SU-DHL-6 (cell line): ENCODE measurements at regions not wholly inside any gene's neighbourhood (a gene's known extent, or its start where the extent isn't known, plus 50 kb on each side); places are given as distances from the start of the nearest gene placed in this dataset.
"Not testable (repeated sequence)": the region's sequence is repeated elsewhere in the genome, so short reads cannot be mapped to it uniquely, and the experiment has no call there.

Source experiments
- H2AFZ ChIP-seq: fragments of 200-600 bp; sonication (generic); 2 replicates; pipeline ENCODE4 v1.6.1; 2014; ENCODE audit warnings: low read depth, mild to moderate bottlenecking, moderate library complexity, mixed read lengths, antibody characterized with exemption, low read length; ENCODE audit not compliant: severe bottlenecking
- H3F3A ChIP-seq: fragments of 200-600 bp; shearing (Covaris generic); 2 replicates; pipeline ENCODE4 v1.6.0; 2016; ENCODE audit warnings: antibody characterized with exemption, mild to moderate bottlenecking; ENCODE audit not compliant: insufficient read depth
- H3K27ac ChIP-seq: fragments of 200-600 bp; sonication (generic); 2 replicates; pipeline ENCODE4 v1.5.1; 2016; ENCODE audit warnings: low read depth, mild to moderate bottlenecking, low read length, moderate library complexity, mixed read lengths
- H3K27me3 ChIP-seq: fragments of 200-600 bp; sonication (generic), shearing (Covaris generic); 2 replicates; pipeline ENCODE4 v1.6.0; 2014; ENCODE audit warnings: mild to moderate bottlenecking, low read length
- H3K36me3 ChIP-seq: fragments of 200-600 bp; sonication (generic); 2 replicates; pipeline ENCODE4 v1.6.1; 2014; ENCODE audit warnings: mild to moderate bottlenecking, low read length, mixed read lengths
- H3K4me2 ChIP-seq: fragments of 300-600, 200-600 bp; shearing (Covaris generic), sonication (generic); 2 replicates; pipeline ENCODE4 v1.6.0; 2014; ENCODE audit warnings: low read length, low read depth, mild to moderate bottlenecking; ENCODE audit not compliant: poor library complexity, severe bottlenecking
- H3K4me3 ChIP-seq: fragments of 200-600 bp; sonication (generic); 2 replicates; pipeline ENCODE4 v1.5.1; 2014; ENCODE audit warnings: antibody characterized with exemption, low read length, mild to moderate bottlenecking, mixed read lengths; ENCODE audit not compliant: insufficient read depth, poor library complexity, severe bottlenecking
- H3K79me2 ChIP-seq: fragments of 200-600 bp; sonication (generic); 2 replicates; pipeline ENCODE4 v1.6.1; 2014; ENCODE audit warnings: mild to moderate bottlenecking, low read length, moderate library complexity; ENCODE audit not compliant: insufficient read depth
- H3K9ac ChIP-seq: fragments of 200-600 bp; sonication (generic); 2 replicates; pipeline ENCODE4 v1.7.0; 2014; ENCODE audit warnings: mild to moderate bottlenecking, low read length
- H3K9me2 ChIP-seq: fragments of 200-600 bp; sonication (generic); replicated peaks from 2 replicates; pipeline ENCODE4 v1.6.1; 2014; ENCODE audit warnings: low read length; ENCODE audit not compliant: insufficient read depth
- H3K9me3 ChIP-seq: fragments of 200-600 bp; sonication (generic); 2 replicates; pipeline ENCODE4 v1.6.1; 2014; ENCODE audit warnings: low read length, mixed read lengths; ENCODE audit not compliant: insufficient read depth
- H4K20me1 ChIP-seq: fragments of 200-600 bp; sonication (generic); 2 replicates; pipeline ENCODE4 v1.6.1; 2014; ENCODE audit warnings: low read depth, mild to moderate bottlenecking, antibody characterized with exemption, low read length, moderate library complexity, mixed read lengths
- CTCF ChIP-seq: fragments of 200-600 bp; sonication (generic); IDR thresholded peaks from one replicate; pipeline ENCODE4 v1.5.1; 2017; ENCODE audit warnings: antibody characterized with exemption, mild to moderate bottlenecking, low read length, moderate library complexity; ENCODE audit not compliant: insufficient read depth, poor library complexity, severe bottlenecking
- EZH2phosphoT487 ChIP-seq: fragments of 200-600 bp; sonication (generic), shearing (Covaris generic); conservative IDR thresholded peaks from 2 replicates; pipeline ENCODE4 v1.6.1; 2018; ENCODE audit warnings: mild to moderate bottlenecking, antibody characterized with exemption, low read length, moderate library complexity, mixed read lengths

GRCh38 chr20:48489046-48489463 is 338.7 kb downstream of the PREX1 start:
- Histone ChIP-seq H4K20me1 (no peaks in the 10 kb centered on the region), H3K9me2 (no peaks in the 10 kb centered on the region), H3K27me3 (no peaks in the 10 kb centered on the region), H3K27ac (no peak overlapping the region), H3K36me3 (no peaks in the 10 kb centered on the region), H3K79me2 (no peaks in the 10 kb centered on the region), H3F3A (no peaks in the 10 kb centered on the region), H3K4me2 (no peak overlapping the region), H3K9ac (no peak overlapping the region), H2AFZ (no peak overlapping the region), H3K9me3 (no peaks in the 10 kb centered on the region), H3K4me3 (no peak overlapping the region)
- TF ChIP-seq EZH2phosphoT487: no peak

GRCh38 chr20:48488334-48489034 is 339.3 kb downstream of the PREX1 start:
- not testable (repeated sequence) for H3K4me2 ChIP-seq, H4K20me1 ChIP-seq, H3K36me3 ChIP-seq, H3K27ac ChIP-seq, H3K79me2 ChIP-seq, H3K9ac ChIP-seq, H3F3A ChIP-seq, H3K9me3 ChIP-seq, H3K27me3 ChIP-seq, H3K9me2 ChIP-seq, H2AFZ ChIP-seq, H3K4me3 ChIP-seq

GRCh38 chr20:48486065-48486464 is 341.7 kb downstream of the PREX1 start:
- H3K4me3 ChIP-seq: no peak overlapping the region
- H2AFZ ChIP-seq: no peak overlapping the region
- no peak overlapping the region for H3K9ac ChIP-seq
- no peak overlapping the region for H3K27ac ChIP-seq
- no peak overlapping the region for H3K4me2 ChIP-seq
- H3K9me2 ChIP-seq: no peaks in the 10 kb centered on the region
- H3K27me3 ChIP-seq: no peaks in the 10 kb centered on the region
- no peaks in the 10 kb centered on the region for H4K20me1 ChIP-seq
- TF ChIP-seq CTCF: no peak
- TF ChIP-seq EZH2phosphoT487: no peak
- no peaks in the 10 kb centered on the region for H3K36me3 ChIP-seq
- no peaks in the 10 kb centered on the region for H3F3A ChIP-seq
- H3K79me2 ChIP-seq: no peaks in the 10 kb centered on the region
- no peaks in the 10 kb centered on the region for H3K9me3 ChIP-seq

GRCh38 chr20:48485153-48485552 is 342.6 kb downstream of the PREX1 start:
- not testable (repeated sequence) for H3K9me3 ChIP-seq, H3K36me3 ChIP-seq, H3K27ac ChIP-seq, H4K20me1 ChIP-seq, H3K9me2 ChIP-seq, H2AFZ ChIP-seq, H3K79me2 ChIP-seq, H3F3A ChIP-seq, H3K9ac ChIP-seq, H3K27me3 ChIP-seq, H3K4me3 ChIP-seq, H3K4me2 ChIP-seq
